PC-9 (cell line): ENCODE measurements at regions not wholly inside any gene's neighbourhood (a gene's known extent, or its start where the extent isn't known, plus 50 kb on each side); places are given as distances from the start of the nearest gene placed in this dataset.

ENCODE experiments used
- CTCF ChIP-seq: fragments of 200-600 bp; sonication (generic); conservative IDR thresholded peaks from 2 replicates; pipeline ENCODE4 v1.6.1; 2017; ENCODE audit warnings: mixed run types, antibody characterized with exemption, mild to moderate bottlenecking, moderate library complexity
- EZH2 ChIP-seq: fragments of 200-600 bp; sonication (generic); IDR thresholded peaks from 2 replicates; pipeline ENCODE4 v1.8.0; 2017; ENCODE audit warnings: antibody characterized with exemption, low read depth

- TF ChIP-seq EZH2 (no peak), CTCF (no peak)
Observed at GRCh38 chr14:41986700-41987099, 380.0 kb downstream of the LRFN5 start.
